ENCODE measurements at regions not wholly inside any gene's neighbourhood (a gene's known extent, or its start where the extent isn't known, plus 50 kb on each side); places are given as distances from the start of the nearest gene placed in this dataset.

GRCh38 chr11:106234794-106235193, 157.3 kb downstream of the AASDHPPT start:
- TF ChIP-seq CTCF (conservative IDR thresholded peaks at IDR 0.05) (no peak), ZFX (IDR thresholded peaks at IDR 0.05) (no peak)
